SH-SY5Y (cell line): ENCODE measurements at regions not wholly inside any gene's neighbourhood (a gene's known extent, or its start where the extent isn't known, plus 50 kb on each side); places are given as distances from the start of the nearest gene placed in this dataset.

Experiments used
- GATA2 ChIP-seq: IDR thresholded peaks from 2 replicates; pipeline ENCODE4 v1.6.1; 2011; ENCODE audit warnings: mild to moderate bottlenecking, low read depth, low read length
- GATA3 ChIP-seq: IDR thresholded peaks from 2 replicates; pipeline ENCODE4 v1.6.1; 2011; ENCODE audit warnings: low read depth, mild to moderate bottlenecking, low read length, moderate library complexity

DNA sequence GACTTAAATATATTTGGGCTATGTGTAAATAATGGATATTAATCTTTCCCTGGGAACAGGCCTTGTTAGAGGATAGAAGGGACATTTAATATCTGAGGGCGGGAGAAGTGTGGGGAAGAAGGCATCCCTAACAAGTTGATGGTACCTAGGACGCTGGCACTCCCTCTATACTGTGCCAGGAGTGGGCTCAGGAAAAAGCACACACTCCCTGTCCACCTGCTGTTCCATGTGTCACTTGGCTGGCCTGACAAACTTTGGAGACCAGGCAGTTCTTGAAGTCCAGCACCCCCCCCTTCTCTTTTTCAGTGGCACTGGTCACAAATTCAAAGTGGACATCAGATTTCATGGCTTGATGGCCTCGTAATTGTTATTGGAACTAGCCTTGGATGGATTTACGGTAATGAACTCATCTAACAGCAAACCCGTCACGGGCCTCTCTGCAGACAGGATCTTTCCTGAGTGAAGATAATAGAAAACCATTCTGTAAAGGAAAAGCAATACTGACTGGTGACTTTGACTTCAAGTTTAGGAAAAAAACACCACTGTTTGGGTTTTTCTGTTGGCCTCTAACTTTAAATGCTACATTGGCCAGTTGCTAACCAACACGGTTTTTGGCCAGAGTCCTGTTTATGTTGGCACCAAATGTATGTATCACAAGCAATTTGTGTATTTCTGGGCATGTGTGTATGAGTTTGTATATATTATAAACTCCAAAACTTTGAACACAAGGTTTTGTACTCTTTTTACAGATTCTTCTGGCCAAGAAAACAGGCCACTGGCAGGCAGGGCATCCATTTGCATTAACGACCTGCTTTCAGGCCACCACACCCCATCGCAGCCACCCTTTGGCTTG lies 552.6 kb downstream of the CCDC171 start:
- TF ChIP-seq GATA3 (no peak), GATA2 (no peak)
